ENCODE measurements at regions not wholly inside any gene's neighbourhood (a gene's known extent, or its start where the extent isn't known, plus 50 kb on each side); places are given as distances from the start of the nearest gene placed in this dataset.

DNA sequence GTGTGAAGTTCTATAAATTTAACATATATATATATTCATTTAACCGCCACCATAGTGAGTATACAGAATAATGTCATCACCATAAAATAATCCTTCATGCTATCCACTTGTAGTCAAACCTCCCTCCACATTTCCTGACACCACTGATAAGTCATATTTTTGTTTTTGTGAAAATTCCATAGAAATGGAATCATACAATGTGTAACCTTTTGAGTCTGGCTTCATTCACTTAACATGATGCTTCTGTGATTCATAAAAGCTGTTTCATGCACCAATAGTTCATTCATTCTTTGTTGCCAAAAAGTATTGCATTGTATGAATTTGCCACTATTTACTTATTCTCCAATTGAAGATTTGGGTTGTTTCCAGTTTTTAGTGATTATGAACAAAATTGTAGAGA, 497.5 kb upstream of the PCDH20 start:
- intact Hi-C loops (cut with micrococcal nuclease; ENCODE audit: unreplicated experiment), result no loop called here
- in situ Hi-C loops (cut with HindIII; ENCODE audit: extremely low pct_ligation_motif_present, low pct_unique_long_range_greater_than_20kb), result no loop called here
- Histone ChIP-seq H3K9ac (ENCODE audit: insufficient read depth, low read depth, low read length) (no peak overlapping the region), H3K9me3 (ENCODE audit: low read length) (no peaks in the 10 kb centered on the region), H3K27me3 (ENCODE audit: control insufficient read depth in 1 of 2, insufficient read depth in 2 of 2, low read length in 2 of 2) (no peaks in the 10 kb centered on the region), H3K4me2 (ENCODE audit: low read depth, low read length) (no peak overlapping the region), H2AFZ (ENCODE audit: low read length) (no peak overlapping the region), H4K20me1 (ENCODE audit: insufficient read depth, low read length) (no peaks in the 10 kb centered on the region), H3K36me3 (replicated peaks in 1 of 2; ENCODE audit: control insufficient read depth in 1 of 2, insufficient read depth in 2 of 2, low read length in 2 of 2) (no peaks in the 10 kb centered on the region), H3K4me1 (ENCODE audit: insufficient read depth, low read length) (no peaks in the 10 kb centered on the region), H3K4me3 (replicated peaks in 1 of 3; ENCODE audit: insufficient read depth in 1 of 3, low read depth in 2 of 3, low read length in 3 of 3) (no peak overlapping the region), H3K79me2 (ENCODE audit: insufficient read depth, low read length) (no peaks in the 10 kb centered on the region), H3K27ac (ENCODE audit: extremely low read length, insufficient read depth, low read length) (no peak overlapping the region)
- ChIA-PET CTCF (ENCODE audit: low intra/inter-chr PET ratio, low total read pairs) (no interaction called here), POLR2A (no interaction called here)
- no peak for FAIRE-seq
- no peak for ATAC-seq
- DNase-seq (ENCODE audit: low spot score), result no peak
- WGBS (ENCODE audit: low lambda C conversion rate), result 0% methylated on average over 1 of the region's 1 CpG
- BruUV-seq (replicated peaks), result no TSS peak
- TF ChIP-seq ZBTB49 (CRISPR knock-in tag; IDR thresholded peaks at IDR 0.05; ENCODE audit: borderline replicate concordance), result no peak
- no peak for TF ChIP-seq FOXO1 (CRISPR knock-in tag; IDR thresholded peaks at IDR 0.05)
- TF ChIP-seq, protein P1, sequence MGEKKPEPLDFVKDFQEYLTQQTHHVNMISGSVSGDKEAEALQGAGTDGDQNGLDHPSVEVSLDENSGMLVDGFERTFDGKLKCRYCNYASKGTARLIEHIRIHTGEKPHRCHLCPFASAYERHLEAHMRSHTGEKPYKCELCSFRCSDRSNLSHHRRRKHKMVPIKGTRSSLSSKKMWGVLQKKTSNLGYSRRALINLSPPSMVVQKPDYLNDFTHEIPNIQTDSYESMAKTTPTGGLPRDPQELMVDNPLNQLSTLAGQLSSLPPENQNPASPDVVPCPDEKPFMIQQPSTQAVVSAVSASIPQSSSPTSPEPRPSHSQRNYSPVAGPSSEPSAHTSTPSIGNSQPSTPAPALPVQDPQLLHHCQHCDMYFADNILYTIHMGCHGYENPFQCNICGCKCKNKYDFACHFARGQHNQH (CRISPR knock-in tag; IDR thresholded peaks at IDR 0.05), result no peak
- no peak for TF ChIP-seq ZNF484 (CRISPR knock-in tag; IDR thresholded peaks at IDR 0.05; ENCODE audit: borderline replicate concordance, low read depth)
- no peak for TF ChIP-seq CTCF (CRISPR knock-in tag; IDR thresholded peaks at IDR 0.05)
- no peak for TF ChIP-seq HNRNPLL (IDR thresholded peaks at IDR 0.05; ENCODE audit: low read depth, low read length, poor library complexity, severe bottlenecking)
- TF ChIP-seq SAFB2 (CRISPR knock-in tag; IDR thresholded peaks at IDR 0.05; ENCODE audit: borderline replicate concordance, low read depth), result no peak
- no peak for TF ChIP-seq ZNF576 (CRISPR knock-in tag; IDR thresholded peaks at IDR 0.05)
- TF ChIP-seq, protein P2, sequence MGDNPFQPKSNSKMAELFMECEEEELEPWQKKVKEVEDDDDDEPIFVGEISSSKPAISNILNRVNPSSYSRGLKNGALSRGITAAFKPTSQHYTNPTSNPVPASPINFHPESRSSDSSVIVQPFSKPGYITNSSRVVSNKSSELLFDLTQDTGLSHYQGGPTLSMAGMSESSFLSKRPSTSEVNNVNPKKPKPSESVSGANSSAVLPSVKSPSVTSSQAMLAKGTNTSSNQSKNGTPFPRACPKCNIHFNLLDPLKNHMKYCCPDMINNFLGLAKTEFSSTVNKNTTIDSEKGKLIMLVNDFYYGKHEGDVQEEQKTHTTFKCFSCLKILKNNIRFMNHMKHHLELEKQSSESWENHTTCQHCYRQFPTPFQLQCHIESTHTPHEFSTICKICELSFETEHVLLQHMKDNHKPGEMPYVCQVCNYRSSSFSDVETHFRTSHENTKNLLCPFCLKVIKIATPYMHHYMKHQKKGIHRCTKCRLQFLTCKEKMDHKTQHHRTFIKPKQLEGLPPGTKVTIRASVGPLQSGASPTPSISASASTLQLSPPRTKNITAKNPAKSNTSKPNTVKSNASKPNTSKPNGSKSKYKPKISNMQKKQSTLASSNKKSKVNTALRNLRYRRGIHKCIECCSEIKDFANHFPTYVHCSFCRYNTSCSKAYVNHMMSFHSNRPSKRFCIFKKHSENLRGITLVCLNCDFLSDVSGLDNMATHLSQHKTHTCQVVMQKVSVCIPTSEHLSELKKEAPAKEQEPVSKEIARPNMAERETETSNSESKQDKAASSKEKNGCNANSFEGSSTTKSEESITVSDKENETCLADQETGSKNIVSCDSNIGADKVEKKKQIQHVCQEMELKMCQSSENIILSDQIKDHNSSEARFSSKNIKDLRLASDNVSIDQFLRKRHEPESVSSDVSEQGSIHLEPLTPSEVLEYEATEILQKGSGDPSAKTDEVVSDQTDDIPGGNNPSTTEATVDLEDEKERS (CRISPR knock-in tag; IDR thresholded peaks at IDR 0.05), result no peak
- TF ChIP-seq POLR2A (IDR thresholded peaks at IDR 0.05; ENCODE audit: insufficient read depth in 1 of 2, low read depth in 2 of 2, low read length in 2 of 2), result no peak
- no peak for TF ChIP-seq ATF4 (CRISPR knock-in tag; IDR thresholded peaks at IDR 0.05)
- no peak for TF ChIP-seq ZNF362 (CRISPR knock-in tag; IDR thresholded peaks at IDR 0.05; ENCODE audit: borderline replicate concordance)
